ENCODE measurements at regions not wholly inside any gene's neighbourhood (a gene's known extent, or its start where the extent isn't known, plus 50 kb on each side); places are given as distances from the start of the nearest gene placed in this dataset.
"Not testable (repeated sequence)": the region's sequence is repeated elsewhere in the genome, so short reads cannot be mapped to it uniquely, and the experiment has no call there.

GRCh38 chr7:69193061-69193460 lies 405.2 kb upstream of the AUTS2 start:
- DNase-seq (ENCODE audit: low spot score) = no peak

- no peak for DNase-seq (ENCODE audit: low spot score)
Measured at GRCh38 chr7:69196593-69196992, 401.7 kb upstream of the AUTS2 start.

- no peak for DNase-seq (ENCODE audit: low spot score)
Measured at GRCh38 chr7:69198250-69198649, 400.0 kb upstream of the AUTS2 start.

GRCh38 chr7:69199041-69199440 lies 399.2 kb upstream of the AUTS2 start:
- no peak for DNase-seq (ENCODE audit: low spot score)

- no peak for DNase-seq (ENCODE audit: low spot score)
Measured at GRCh38 chr7:69199661-69200060, 398.6 kb upstream of the AUTS2 start.

- no peak for DNase-seq (ENCODE audit: low spot score)
Measured at GRCh38 chr7:69203871-69204270, 394.4 kb upstream of the AUTS2 start.

- no peak for DNase-seq (ENCODE audit: low spot score)
Measured at GRCh38 chr7:69204943-69205342, 393.3 kb upstream of the AUTS2 start.

GRCh38 chr7:69205581-69205980 lies 392.7 kb upstream of the AUTS2 start:
- DNase-seq (ENCODE audit: low spot score) = no peak

GRCh38 chr7:69208276-69208675 lies 390.0 kb upstream of the AUTS2 start:
- no peak for DNase-seq (ENCODE audit: low spot score)

GRCh38 chr7:69208848-69209247 lies 389.4 kb upstream of the AUTS2 start:
- peak; percentile 30 for DNase-seq (ENCODE audit: low spot score)

- no peak for DNase-seq (ENCODE audit: low spot score)
Measured at GRCh38 chr7:69211336-69211735, 386.9 kb upstream of the AUTS2 start.

GRCh38 chr7:69211739-69212138 lies 386.5 kb upstream of the AUTS2 start:
- DNase-seq (ENCODE audit: low spot score) = no peak

GRCh38 chr7:69213878-69214277 lies 384.4 kb upstream of the AUTS2 start:
- DNase-seq (ENCODE audit: low spot score) = no peak

GRCh38 chr7:69215516-69215915 lies 382.8 kb upstream of the AUTS2 start:
- not testable (repeated sequence) for DNase-seq (ENCODE audit: low spot score)

GRCh38 chr7:69217516-69218350 lies 380.5 kb upstream of the AUTS2 start:
- no peak for DNase-seq (ENCODE audit: low spot score)

- DNase-seq (ENCODE audit: low spot score) = no peak
Measured at GRCh38 chr7:69218576-69218975, 379.7 kb upstream of the AUTS2 start.

GRCh38 chr7:69219381-69219780 lies 378.9 kb upstream of the AUTS2 start:
- no peak for DNase-seq (ENCODE audit: low spot score)

- DNase-seq (ENCODE audit: low spot score) = no peak
Measured at GRCh38 chr7:69225259-69225943, 372.9 kb upstream of the AUTS2 start.

- DNase-seq (ENCODE audit: low spot score) = no peak
Measured at GRCh38 chr7:69228212-69228811, 370.0 kb upstream of the AUTS2 start.

- no peak for DNase-seq (ENCODE audit: low spot score)
Measured at GRCh38 chr7:69232445-69233376, 365.6 kb upstream of the AUTS2 start.

GRCh38 chr7:69237541-69237940 lies 360.7 kb upstream of the AUTS2 start:
- DNase-seq (ENCODE audit: low spot score) = no peak

- DNase-seq (ENCODE audit: low spot score) = no peak
Measured at GRCh38 chr7:69243016-69243415, 355.3 kb upstream of the AUTS2 start.

Data from globus pallidus (tissue), 1 donor.